Lower leg skin (tissue), 4 donors: ENCODE measurements at regions not wholly inside any gene's neighbourhood (a gene's known extent, or its start where the extent isn't known, plus 50 kb on each side); places are given as distances from the start of the nearest gene placed in this dataset.

Experiments used
- DNase-seq, 2 donors: peaks; one replicate each; pipeline ENCODE4 v3.0.0-alpha.2; 2019; ENCODE audit warnings: low spot score in 2 of 2
- H3K4me3 ChIP-seq: fragments of 200-600 bp; sonication (generic); 2 replicates; pipeline ENCODE4 v1.5.1; 2017; ENCODE audit warnings: mild to moderate bottlenecking, low read depth; ENCODE audit not compliant: poor library complexity, severe bottlenecking
- CTCF ChIP-seq, 3 donors: fragments of 450-650 bp; IDR thresholded peaks; one replicate each; pipeline ENCODE4 v1.5.1; 2016; ENCODE audit warnings: antibody characterized with exemption in 3 of 3, mild to moderate bottlenecking in 3 of 3, moderate library complexity in 2 of 3
- POLR2A ChIP-seq, 2 donors: fragments of 450-650 bp; IDR thresholded peaks; one replicate each; pipeline ENCODE4 v1.6.1; 2016 to 2017; ENCODE audit warnings: antibody characterized with exemption in 2 of 2, mild to moderate bottlenecking in 1 of 2, moderate library complexity in 1 of 2
- WGBS, 2 donors: methylation state at CpG; one replicate each; pipeline ENCODE4 v1.1.5; 2018; 5-methylcytosine and 5-hydroxymethylcytosine counted together
- intact Hi-C: fragments of 100-400 bp; cut with DNase I; formaldehyde crosslinking; loops from one replicate; pipeline ENCODE4 v1.15.0; 2023; ENCODE audit warnings: low total_unique reads

- intact Hi-C loops, result no loop called here
- peak overlapping the region; percentile 2 for H3K4me3 ChIP-seq
- TF ChIP-seq CTCF (IDR thresholded peaks at IDR 0.05), result no peak
- TF ChIP-seq POLR2A (IDR thresholded peaks at IDR 0.05), result no peak
- 28 to 29% methylated on average over 28 to 49 of the region's 52 CpGs for WGBS, 2 donors
- DNase-seq, result peak; percentile 26 to 87
These were observed 110.2 kb downstream of the NAV1 start for GRCh38 chr1:201648907-201649721.

GRCh38 chr1:201649761-201650622, 111.1 kb downstream of the NAV1 start:
- intact Hi-C loops, result loop anchor here (10.0 kb wide), 1 partner anchor 55 kb away; no protein-coding TSS in a partner anchor
- H3K4me3 ChIP-seq, result peak overlapping the region; percentile 18
- peak; percentile 83 to 96 for DNase-seq
- no peak for TF ChIP-seq POLR2A (IDR thresholded peaks at IDR 0.05)
- TF ChIP-seq CTCF (IDR thresholded peaks at IDR 0.05), result no peak
- WGBS, 2 donors, result 13 to 14% methylated on average over 51 to 64 of the region's 64 CpGs

GRCh38 chr1:201650623-201650933, 111.7 kb downstream of the NAV1 start:
- intact Hi-C loops, result loop anchor here (10.0 kb wide), 1 partner anchor 56 kb away; no protein-coding TSS in a partner anchor
- H3K4me3 ChIP-seq, result peak overlapping the region; percentile 18
- DNase-seq, result no peak
- TF ChIP-seq POLR2A (IDR thresholded peaks at IDR 0.05) (no peak), CTCF (IDR thresholded peaks at IDR 0.05) (no peak)
- WGBS, 2 donors, result 17 to 22% methylated on average over 11 of the region's 11 CpGs

- WGBS, 2 donors, result 93 to 98% methylated on average over 5 of the region's 5 CpGs
- no peak overlapping the region for H3K4me3 ChIP-seq
- no peak for TF ChIP-seq CTCF (IDR thresholded peaks at IDR 0.05)
- TF ChIP-seq POLR2A (IDR thresholded peaks at IDR 0.05), result no peak
- intact Hi-C loops, result loop anchor here (10.0 kb wide), 1 partner anchor 57 kb away; no protein-coding TSS in a partner anchor
- DNase-seq, result no peak
These were observed 113.3 kb downstream of the NAV1 start for GRCh38 chr1:201652181-201652580.

GRCh38 chr1:201653233-201653632, 114.3 kb downstream of the NAV1 start:
- 71 to 76% methylated on average over 3 of the region's 3 CpGs for WGBS, 2 donors

More at GRCh38 chr1:201653233-201653632, 114.3 kb downstream of the NAV1 start:
- intact Hi-C loops, result loop anchor here (10.0 kb wide), 1 partner anchor 58 kb away; no protein-coding TSS in a partner anchor
- DNase-seq, result no peak
- H3K4me3 ChIP-seq, result no peak overlapping the region
- TF ChIP-seq POLR2A (IDR thresholded peaks at IDR 0.05) (no peak), CTCF (IDR thresholded peaks at IDR 0.05) (no peak)
